ENCODE measurements at regions not wholly inside any gene's neighbourhood (a gene's known extent, or its start where the extent isn't known, plus 50 kb on each side); places are given as distances from the start of the nearest gene placed in this dataset.

GRCh38 chr6:159582736-159583135, 110.3 kb downstream of the SOD2 start:
- TF ChIP-seq CTCF (IDR thresholded peaks at IDR 0.05; ENCODE audit: low read depth, low read length, poor library complexity, severe bottlenecking) (no peak), EZH2phosphoT487 (IDR thresholded peaks at IDR 0.05; ENCODE audit: borderline replicate concordance, low read length) (no peak)
